Testis (tissue), 2 donors: ENCODE measurements at regions not wholly inside any gene's neighbourhood (a gene's known extent, or its start where the extent isn't known, plus 50 kb on each side); places are given as distances from the start of the nearest gene placed in this dataset.

Experiments used
- POLR2A ChIP-seq: fragments of 450-650 bp; IDR thresholded peaks from one replicate; pipeline ENCODE4 v1.6.1; 2017; ENCODE audit warnings: antibody characterized with exemption, mild to moderate bottlenecking, moderate library complexity
- TF ChIP-seq, protein P1 (sequence below), 3 experiments: fragments of 450-650 bp in 2 of 3; fragments of 200-600 bp in 1 of 3; sonication (generic) in 1 of 3; IDR thresholded peaks; one replicate each; pipeline ENCODE4 v1.5.1; 2016 to 2019; ENCODE audit warnings: antibody characterized with exemption in 3 of 3, mild to moderate bottlenecking in 2 of 3, moderate library complexity in 1 of 3

DNA sequence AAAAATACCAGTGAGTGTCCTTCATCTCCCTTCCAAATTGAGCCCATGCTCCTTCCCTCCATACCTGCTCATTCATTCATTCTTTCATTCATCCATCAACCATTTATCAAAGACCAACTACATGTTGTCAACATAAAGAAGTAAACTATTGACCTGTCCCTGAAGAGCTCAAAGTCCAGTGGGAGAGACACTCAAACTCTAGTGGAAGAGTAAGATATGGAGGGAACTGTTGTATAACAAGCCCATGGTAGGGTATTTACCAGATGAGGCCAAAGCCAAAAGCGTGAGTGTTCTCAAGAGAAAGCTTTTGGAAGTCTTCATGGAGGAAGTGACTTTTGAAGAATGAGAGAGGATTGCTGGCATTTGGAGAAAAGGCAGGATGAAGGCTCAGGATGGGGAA, 163.4 kb upstream of the SPACA1 start:
- TF ChIP-seq, protein P1, sequence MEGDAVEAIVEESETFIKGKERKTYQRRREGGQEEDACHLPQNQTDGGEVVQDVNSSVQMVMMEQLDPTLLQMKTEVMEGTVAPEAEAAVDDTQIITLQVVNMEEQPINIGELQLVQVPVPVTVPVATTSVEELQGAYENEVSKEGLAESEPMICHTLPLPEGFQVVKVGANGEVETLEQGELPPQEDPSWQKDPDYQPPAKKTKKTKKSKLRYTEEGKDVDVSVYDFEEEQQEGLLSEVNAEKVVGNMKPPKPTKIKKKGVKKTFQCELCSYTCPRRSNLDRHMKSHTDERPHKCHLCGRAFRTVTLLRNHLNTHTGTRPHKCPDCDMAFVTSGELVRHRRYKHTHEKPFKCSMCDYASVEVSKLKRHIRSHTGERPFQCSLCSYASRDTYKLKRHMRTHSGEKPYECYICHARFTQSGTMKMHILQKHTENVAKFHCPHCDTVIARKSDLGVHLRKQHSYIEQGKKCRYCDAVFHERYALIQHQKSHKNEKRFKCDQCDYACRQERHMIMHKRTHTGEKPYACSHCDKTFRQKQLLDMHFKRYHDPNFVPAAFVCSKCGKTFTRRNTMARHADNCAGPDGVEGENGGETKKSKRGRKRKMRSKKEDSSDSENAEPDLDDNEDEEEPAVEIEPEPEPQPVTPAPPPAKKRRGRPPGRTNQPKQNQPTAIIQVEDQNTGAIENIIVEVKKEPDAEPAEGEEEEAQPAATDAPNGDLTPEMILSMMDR (IDR thresholded peaks at IDR 0.05), result no peak
- TF ChIP-seq POLR2A, result no peak
